Fibroblast of lung (primary cell): ENCODE measurements at regions not wholly inside any gene's neighbourhood (a gene's known extent, or its start where the extent isn't known, plus 50 kb on each side); places are given as distances from the start of the nearest gene placed in this dataset.

Experiments used
- DNase-seq, 2 donors: peaks; one replicate each; pipeline versions ENCODE4 v3.0.0 to v3.0.0-alpha.2; 2010; ENCODE audit warnings: low read depth in 2 of 2
- H2AFZ ChIP-seq: 2 replicates; pipeline ENCODE4 v1.5.1; 2012; ENCODE audit warnings: low read length, control low read depth, inconsistent platforms
- H3K27ac ChIP-seq: 2 replicates; pipeline ENCODE4 v1.5.1; 2011; ENCODE audit warnings: low read length, control low read depth; ENCODE audit not compliant: insufficient read depth
- H3K27me3 ChIP-seq: 2 replicates; pipeline ENCODE4 v1.5.1; 2011; ENCODE audit warnings: mild to moderate bottlenecking, low read length; ENCODE audit not compliant: control insufficient read depth, insufficient read depth
- H3K36me3 ChIP-seq: 2 replicates; pipeline ENCODE4 v1.5.1; 2011; ENCODE audit warnings: low read length; ENCODE audit not compliant: control insufficient read depth, insufficient read depth
- H3K4me1 ChIP-seq: 2 replicates; pipeline ENCODE4 v1.5.1; 2011; ENCODE audit warnings: low read length; ENCODE audit not compliant: control insufficient read depth, insufficient read depth; ENCODE audit errors: extremely low read depth
- H3K4me2 ChIP-seq: 2 replicates; pipeline ENCODE4 v1.5.1; 2011; ENCODE audit warnings: low read length, control low read depth; ENCODE audit not compliant: insufficient read depth; ENCODE audit errors: extremely low read depth
- H3K4me3 ChIP-seq, 4 experiments: fragments of 200-600 bp in 1 of 4; sonication (generic) in 1 of 4; replicated peaks in 1 of 4; 2 replicates each; pipeline ENCODE4 v1.5.1; 2011 to 2016; ENCODE audit warnings: low read length in 4 of 4, low read depth in 3 of 4, mild to moderate bottlenecking in 3 of 4, control low read depth in 2 of 4, inconsistent platforms in 1 of 4, mixed read lengths in 1 of 4; ENCODE audit not compliant: insufficient read depth in 1 of 4; ENCODE audit errors: control extremely low read depth in 1 of 4
- H3K79me2 ChIP-seq: 2 replicates; pipeline ENCODE4 v1.5.1; 2012; ENCODE audit warnings: mild to moderate bottlenecking, low read length, inconsistent platforms; ENCODE audit not compliant: control insufficient read depth, insufficient read depth
- H3K9ac ChIP-seq: 2 replicates; pipeline ENCODE4 v1.5.1; 2011; ENCODE audit warnings: mild to moderate bottlenecking, low read length, control low read depth; ENCODE audit not compliant: insufficient read depth
- H3K9me3 ChIP-seq: 2 replicates; pipeline ENCODE4 v1.5.1; 2012; ENCODE audit warnings: low read depth, low read length; ENCODE audit not compliant: control insufficient read depth, insufficient read depth
- H4K20me1 ChIP-seq: 2 replicates; pipeline ENCODE4 v1.5.1; 2011; ENCODE audit warnings: low read length; ENCODE audit not compliant: control insufficient read depth, insufficient read depth; ENCODE audit errors: extremely low read depth
- CTCF ChIP-seq, 2 donors: IDR thresholded peaks in 1 of 2; conservative IDR thresholded peaks in 1 of 2; 1 replicate in 1 of 2; 2 replicates in 1 of 2; pipeline ENCODE4 v1.5.1; 2011 to 2012; ENCODE audit warnings: low read length in 2 of 2, control low read depth in 1 of 2, inconsistent platforms in 1 of 2, low read depth in 1 of 2, mild to moderate bottlenecking in 1 of 2
- EZH2 ChIP-seq: IDR thresholded peaks from 2 replicates; pipeline ENCODE4 v1.5.1; 2012; ENCODE audit warnings: low read length, control low read depth, mild to moderate bottlenecking; ENCODE audit errors: missing control alignments

DNA sequence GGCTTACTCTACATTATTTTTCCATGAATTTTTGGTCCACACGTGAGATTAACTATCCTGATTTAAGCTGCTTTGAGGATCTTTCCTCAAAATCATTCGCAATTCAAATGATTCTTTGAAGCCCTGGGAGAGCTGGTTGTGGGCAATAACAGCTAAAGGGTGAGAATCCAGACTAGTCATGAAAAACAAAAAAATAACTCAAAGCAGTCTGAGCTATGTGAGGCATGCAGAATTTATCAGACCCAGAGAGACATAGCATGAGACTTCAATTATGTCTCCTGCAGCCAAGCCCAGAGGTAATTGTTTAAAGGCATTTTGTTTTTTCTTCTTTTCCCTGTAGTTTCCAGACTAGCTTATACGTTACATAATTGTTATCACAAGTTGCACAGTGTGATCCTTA lies 517.3 kb upstream of the PTCHD4 start:
- DNase-seq = peak in 1 of 2 donors; percentile 64
- H3K27ac ChIP-seq = no peak overlapping the region
- TF ChIP-seq CTCF (conservative IDR thresholded peaks at IDR 0.05 in 1 of 2, IDR thresholded peaks at IDR 0.05 in 1 of 2; ENCODE audit: low read depth in 1 of 2, low read length in 2 of 2) (no peak), EZH2 (no peak)
- H3K27me3 ChIP-seq = no peaks in the 10 kb centered on the region
- no peaks in the 10 kb centered on the region for H3K79me2 ChIP-seq
- no peaks in the 10 kb centered on the region for H4K20me1 ChIP-seq
- H3K4me3 ChIP-seq = no peak overlapping the region
- no peak overlapping the region for H3K9ac ChIP-seq
- no peak overlapping the region for H2AFZ ChIP-seq
- H3K36me3 ChIP-seq = no peaks in the 10 kb centered on the region
- H3K4me2 ChIP-seq = no peak overlapping the region
- H3K4me1 ChIP-seq = no peaks in the 10 kb centered on the region
- no peaks in the 10 kb centered on the region for H3K9me3 ChIP-seq

GRCh38 chr6:48626421-48626820 lies 515.4 kb upstream of the PTCHD4 start:
- Histone ChIP-seq H3K79me2 (no peaks in the 10 kb centered on the region), H3K27me3 (no peaks in the 10 kb centered on the region), H3K4me2 (no peak overlapping the region), H3K4me1 (no peaks in the 10 kb centered on the region), H3K9me3 (no peaks in the 10 kb centered on the region), H3K27ac (no peak overlapping the region), H4K20me1 (no peaks in the 10 kb centered on the region), H3K36me3 (no peaks in the 10 kb centered on the region), H3K4me3 (no peak overlapping the region), H2AFZ (no peak overlapping the region), H3K9ac (no peak overlapping the region)
- DNase-seq = peak in 1 of 2 donors; percentile 5
- no peak for TF ChIP-seq EZH2
- TF ChIP-seq CTCF (conservative IDR thresholded peaks at IDR 0.05 in 1 of 2, IDR thresholded peaks at IDR 0.05 in 1 of 2; ENCODE audit: low read depth in 1 of 2, low read length in 2 of 2) = no peak

DNA sequence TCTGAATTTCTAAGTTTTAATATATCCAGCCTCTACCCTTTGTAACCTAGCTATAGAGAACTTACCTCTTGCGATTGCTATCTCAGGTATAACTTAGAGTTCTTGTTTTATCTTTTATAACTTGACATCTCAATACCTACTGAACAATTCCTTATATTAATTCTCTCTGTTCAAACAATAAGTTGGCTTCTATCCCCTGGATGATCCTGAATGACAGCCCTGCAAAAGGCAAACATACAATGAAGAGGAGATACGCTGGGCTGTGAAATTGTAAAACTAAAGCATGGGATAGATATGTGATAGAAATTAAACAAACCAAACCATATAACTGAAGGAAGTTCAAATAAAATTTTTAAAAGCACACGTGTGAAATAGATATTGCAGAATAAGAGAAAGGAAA lies 513.6 kb upstream of the PTCHD4 start:
- Histone ChIP-seq H3K4me3 (no peak overlapping the region), H3K79me2 (no peaks in the 10 kb centered on the region), H3K27ac (no peak overlapping the region), H3K4me1 (no peaks in the 10 kb centered on the region), H4K20me1 (no peaks in the 10 kb centered on the region), H3K9ac (no peak overlapping the region), H3K4me2 (no peak overlapping the region), H3K9me3 (no peaks in the 10 kb centered on the region), H3K27me3 (no peaks in the 10 kb centered on the region), H2AFZ (no peak overlapping the region), H3K36me3 (no peaks in the 10 kb centered on the region)
- no peak for TF ChIP-seq CTCF (conservative IDR thresholded peaks at IDR 0.05 in 1 of 2, IDR thresholded peaks at IDR 0.05 in 1 of 2; ENCODE audit: low read depth in 1 of 2, low read length in 2 of 2)
- no peak for TF ChIP-seq EZH2
- no peak for DNase-seq
